Ovary (tissue), 7 donors: ENCODE measurements at regions not wholly inside any gene's neighbourhood (a gene's known extent, or its start where the extent isn't known, plus 50 kb on each side); places are given as distances from the start of the nearest gene placed in this dataset.

Experiments
- DNase-seq, 5 donors: peaks; one replicate each; pipeline ENCODE4 v3.0.0-alpha.2; 2019 to 2020
- H3K27ac ChIP-seq, 2 donors: fragments of 200-600 bp; one replicate each; pipeline versions ENCODE4 v1.5.1 to v1.8.0; 2019 to 2022
- H3K27me3 ChIP-seq: fragments of 200-600 bp; one replicate; pipeline ENCODE4 v1.8.0; 2022
- H3K36me3 ChIP-seq: fragments of 200-600 bp; sonication (generic); one replicate; pipeline ENCODE4 v1.5.1; 2019
- H3K4me1 ChIP-seq: one replicate; pipeline ENCODE4 v1.8.1; 2013; ENCODE audit warnings: mild to moderate bottlenecking, moderate library complexity; ENCODE audit not compliant: insufficient read depth
- H3K4me3 ChIP-seq: fragments of 200-600 bp; sonication (generic); one replicate; pipeline ENCODE4 v1.5.1; 2017
- H3K9me3 ChIP-seq, 2 donors: fragments of 200-600 bp in 1 of 2; sonication (generic) in 1 of 2; one replicate each; pipeline versions ENCODE4 v1.5.1 to v1.8.1; 2013 to 2019; ENCODE audit warnings: mild to moderate bottlenecking in 1 of 2, moderate library complexity in 1 of 2
- CTCF ChIP-seq, 3 donors: fragments of 450-650 bp in 2 of 3; fragments of 200-600 bp in 1 of 3; IDR thresholded peaks; one replicate each; pipeline versions ENCODE4 v1.5.1 to v1.8.0; 2016 to 2022; ENCODE audit warnings: antibody characterized with exemption in 3 of 3, mild to moderate bottlenecking in 1 of 3
- EP300 ChIP-seq: sonication (generic); formaldehyde crosslinking; IDR thresholded peaks from one replicate; pipeline ENCODE4 v1.6.1; 2017; ENCODE audit warnings: antibody characterized with exemption
- POLR2A ChIP-seq: fragments of 450-650 bp; IDR thresholded peaks from one replicate; pipeline ENCODE4 v1.6.1; 2017; ENCODE audit warnings: antibody characterized with exemption, mild to moderate bottlenecking, moderate library complexity
- WGBS, 3 donors: extraction: QIAGEN DNeasy Blood & Tissue Kit in 1 of 3; methylation state at CpG; one replicate each; pipeline versions ENCODE4 v1.1.5 to v1.1.7; 2013 to 2017; 5-methylcytosine and 5-hydroxymethylcytosine counted together
- intact Hi-C, 4 donors: fragments of 100-400 bp; cut with DNase I; formaldehyde crosslinking; loops; one replicate each; pipeline versions ENCODE4 v1.11.0 to v1.15.1; 2022 to 2023
- donor health status: DM: no; HTN: no; CAD: no; lungs with moderate emphysema.
- donor health status: DM: no; HTN: no; CAD: no.
- donor health status: Bipolar disorder and iron deficiency.
- donor health status: DM: no; HTN: no; CAD: no.
- donor health status: DM: yes; HTN: yes; CAD: no.

GRCh38 chr2:160889439-160890170, 270.6 kb upstream of the TANK start:
- Histone ChIP-seq H3K9me3 (no peaks in the 10 kb centered on the region), H3K36me3 (no peaks in the 10 kb centered on the region), H3K27me3 (no peaks in the 10 kb centered on the region), H3K27ac (no peak overlapping the region), H3K4me1 (no peaks in the 10 kb centered on the region), H3K4me3 (no peak overlapping the region)
- intact Hi-C loops = no loop called here
- 70 to 97% (median 96%) methylated on average over 4 of the region's 4 CpGs for WGBS, 3 donors
- no peak for TF ChIP-seq POLR2A
- TF ChIP-seq CTCF (IDR thresholded peaks at IDR 0.05) = no peak
- no peak for TF ChIP-seq EP300
- DNase-seq = no peak

GRCh38 chr2:160890667-160891352, 269.4 kb upstream of the TANK start:
- intact Hi-C loops = no loop called here
- Histone ChIP-seq H3K36me3 (no peaks in the 10 kb centered on the region), H3K27me3 (no peaks in the 10 kb centered on the region), H3K4me1 (no peaks in the 10 kb centered on the region), H3K4me3 (no peak overlapping the region), H3K9me3 (no peaks in the 10 kb centered on the region), H3K27ac (no peak overlapping the region)
- TF ChIP-seq EP300 (no peak), POLR2A (no peak), CTCF (IDR thresholded peaks at IDR 0.05) (no peak)
- WGBS, 3 donors = 94 to 96% (median 95%) methylated on average over 3 of the region's 3 CpGs
- DNase-seq = no peak

GRCh38 chr2:160891353-160891740, 268.9 kb upstream of the TANK start:
- H3K9me3 ChIP-seq = no peaks in the 10 kb centered on the region
- intact Hi-C loops = no loop called here
- H3K27ac ChIP-seq = no peak overlapping the region
- no peaks in the 10 kb centered on the region for H3K27me3 ChIP-seq
- H3K4me1 ChIP-seq = no peaks in the 10 kb centered on the region
- DNase-seq = no peak
- no peak overlapping the region for H3K4me3 ChIP-seq
- no peaks in the 10 kb centered on the region for H3K36me3 ChIP-seq
- 94 to 96% (median 95%) methylated on average over 6 of the region's 6 CpGs for WGBS, 3 donors
- no peak for TF ChIP-seq CTCF (IDR thresholded peaks at IDR 0.05)
- no peak for TF ChIP-seq POLR2A
- TF ChIP-seq EP300 = no peak

- 63 to 87% (median 87%) methylated on average over 7 of the region's 7 CpGs for WGBS, 3 donors
- Histone ChIP-seq H3K36me3 (no peaks in the 10 kb centered on the region), H3K9me3 (no peaks in the 10 kb centered on the region), H3K27me3 (no peaks in the 10 kb centered on the region), H3K4me3 (no peak overlapping the region), H3K27ac (no peak overlapping the region), H3K4me1 (no peaks in the 10 kb centered on the region)
- intact Hi-C loops = no loop called here
- no peak for DNase-seq
- TF ChIP-seq POLR2A (no peak), EP300 (no peak), CTCF (IDR thresholded peaks at IDR 0.05) (no peak)
Observed at GRCh38 chr2:160892204-160892603, 268.0 kb upstream of the TANK start.
